ENCODE measurements at regions not wholly inside any gene's neighbourhood (a gene's known extent, or its start where the extent isn't known, plus 50 kb on each side); places are given as distances from the start of the nearest gene placed in this dataset.

DNA sequence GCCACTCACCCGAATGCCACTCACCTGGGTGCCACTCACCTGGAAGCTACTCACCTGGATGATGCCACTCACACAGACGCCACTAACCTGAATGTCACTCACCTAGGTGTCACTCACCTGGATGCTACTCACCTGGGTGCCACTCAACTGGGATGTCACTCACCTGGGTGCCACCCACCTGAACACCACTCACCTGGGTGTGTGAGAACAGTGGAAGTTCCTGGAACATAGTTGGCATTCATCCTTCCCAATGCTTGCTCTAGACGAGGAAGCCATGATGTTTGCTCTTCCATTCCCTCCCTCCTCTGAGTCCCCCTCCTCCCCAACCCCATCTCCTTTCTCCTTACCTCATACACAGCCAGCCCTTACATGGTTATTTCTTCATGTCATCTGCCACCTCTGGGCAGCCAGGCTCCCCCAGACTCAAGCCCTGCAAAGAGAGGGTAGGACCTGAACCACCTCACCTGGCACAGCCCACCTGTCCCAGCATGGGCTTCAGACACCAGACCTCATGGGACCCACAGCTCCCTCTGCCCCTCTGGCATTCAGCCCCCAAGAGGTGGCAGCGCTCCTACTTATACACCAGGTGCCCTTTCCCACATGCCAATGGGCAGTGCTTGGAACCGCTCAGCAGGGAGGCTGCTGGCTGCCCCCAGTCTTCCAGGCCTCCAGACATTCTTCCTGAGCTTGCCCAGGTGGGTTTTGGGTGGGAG is 171.8 kb upstream of the FOXF1 start:
- no peak overlapping the region for H3K4me2 ChIP-seq (ENCODE audit: low read depth, low read length)
- H4K20me1 ChIP-seq (ENCODE audit: insufficient read depth, low read length): no peaks in the 10 kb centered on the region
- peaks cover 26% of the 10 kb centered on the region for H3K27me3 ChIP-seq (replicated peaks; ENCODE audit: insufficient read depth, low read length)
- no peak for DNase-seq
- H3K9me3 ChIP-seq (replicated peaks; ENCODE audit: insufficient read depth, low read length): no peaks in the 10 kb centered on the region
- H3K4me1 ChIP-seq (ENCODE audit: low read length): no peaks in the 10 kb centered on the region
- no peaks in the 10 kb centered on the region for H3K9me2 ChIP-seq (replicated peaks; ENCODE audit: insufficient read depth, low read length)
- H3K9ac ChIP-seq (ENCODE audit: low read length): no peak overlapping the region
- H3K79me2 ChIP-seq (ENCODE audit: low read length): no peaks in the 10 kb centered on the region
- H2AFZ ChIP-seq (ENCODE audit: low read length): no peak overlapping the region
- H3K4me3 ChIP-seq (ENCODE audit: low read length): no peak overlapping the region
- H3K27ac ChIP-seq (ENCODE audit: low read length): no peak overlapping the region
- no peak for TF ChIP-seq EZH2 (optimal IDR thresholded peaks at IDR 0.05; ENCODE audit: low read depth, low read length)
- TF ChIP-seq, protein P1, sequence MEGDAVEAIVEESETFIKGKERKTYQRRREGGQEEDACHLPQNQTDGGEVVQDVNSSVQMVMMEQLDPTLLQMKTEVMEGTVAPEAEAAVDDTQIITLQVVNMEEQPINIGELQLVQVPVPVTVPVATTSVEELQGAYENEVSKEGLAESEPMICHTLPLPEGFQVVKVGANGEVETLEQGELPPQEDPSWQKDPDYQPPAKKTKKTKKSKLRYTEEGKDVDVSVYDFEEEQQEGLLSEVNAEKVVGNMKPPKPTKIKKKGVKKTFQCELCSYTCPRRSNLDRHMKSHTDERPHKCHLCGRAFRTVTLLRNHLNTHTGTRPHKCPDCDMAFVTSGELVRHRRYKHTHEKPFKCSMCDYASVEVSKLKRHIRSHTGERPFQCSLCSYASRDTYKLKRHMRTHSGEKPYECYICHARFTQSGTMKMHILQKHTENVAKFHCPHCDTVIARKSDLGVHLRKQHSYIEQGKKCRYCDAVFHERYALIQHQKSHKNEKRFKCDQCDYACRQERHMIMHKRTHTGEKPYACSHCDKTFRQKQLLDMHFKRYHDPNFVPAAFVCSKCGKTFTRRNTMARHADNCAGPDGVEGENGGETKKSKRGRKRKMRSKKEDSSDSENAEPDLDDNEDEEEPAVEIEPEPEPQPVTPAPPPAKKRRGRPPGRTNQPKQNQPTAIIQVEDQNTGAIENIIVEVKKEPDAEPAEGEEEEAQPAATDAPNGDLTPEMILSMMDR (IDR thresholded peaks at IDR 0.05; ENCODE audit: low read length): no peak
- H3F3A ChIP-seq (ENCODE audit: insufficient read depth, low read length): no peaks in the 10 kb centered on the region
- H3K36me3 ChIP-seq (replicated peaks; ENCODE audit: insufficient read depth, low read length): no peaks in the 10 kb centered on the region

DNA sequence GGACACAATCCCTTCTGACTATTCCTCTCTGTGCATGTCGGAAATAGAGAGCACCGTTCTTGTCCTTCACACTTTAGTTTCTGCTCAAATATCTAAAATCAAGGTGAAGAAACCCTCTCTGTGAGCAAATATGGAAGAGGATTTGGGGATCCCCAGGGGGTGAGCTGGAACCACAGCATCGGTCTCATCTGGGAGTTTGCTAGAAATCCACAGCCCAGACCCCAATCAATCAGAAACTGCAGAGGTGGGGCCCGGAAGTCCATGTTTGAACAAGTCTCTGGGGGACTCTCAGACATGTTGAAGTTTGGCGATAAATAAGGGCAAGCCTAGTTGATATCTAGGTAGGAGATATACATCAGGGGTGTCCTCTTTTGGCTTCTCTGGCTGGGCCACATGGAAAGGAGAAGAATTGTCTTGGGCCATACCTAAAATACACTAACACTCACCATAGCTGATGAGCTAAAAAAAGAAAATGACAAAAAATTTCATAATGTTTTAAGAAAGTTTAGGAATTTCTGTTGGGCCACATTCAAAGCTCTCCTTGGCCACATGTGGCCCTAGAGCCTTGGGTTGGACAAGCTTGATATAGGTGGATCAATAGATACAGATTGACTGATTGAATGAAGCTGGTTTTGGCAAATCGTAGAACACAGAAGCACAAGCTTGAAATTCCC is 168.0 kb upstream of the FOXF1 start:
- DNase-seq: no peak
- Histone ChIP-seq H3K9me3 (replicated peaks; ENCODE audit: insufficient read depth, low read length) (no peaks in the 10 kb centered on the region), H3K4me3 (ENCODE audit: low read length) (no peak overlapping the region), H4K20me1 (ENCODE audit: insufficient read depth, low read length) (no peaks in the 10 kb centered on the region), H3K4me2 (ENCODE audit: low read depth, low read length) (no peak overlapping the region), H3K9ac (ENCODE audit: low read length) (no peak overlapping the region), H3K27me3 (replicated peaks; ENCODE audit: insufficient read depth, low read length) (peaks cover 43% of the 10 kb centered on the region), H3K4me1 (ENCODE audit: low read length) (no peaks in the 10 kb centered on the region), H3K36me3 (replicated peaks; ENCODE audit: insufficient read depth, low read length) (no peaks in the 10 kb centered on the region), H3F3A (ENCODE audit: insufficient read depth, low read length) (no peaks in the 10 kb centered on the region), H3K79me2 (ENCODE audit: low read length) (no peaks in the 10 kb centered on the region), H3K27ac (ENCODE audit: low read length) (no peak overlapping the region), H2AFZ (ENCODE audit: low read length) (no peak overlapping the region), H3K9me2 (replicated peaks; ENCODE audit: insufficient read depth, low read length) (no peaks in the 10 kb centered on the region)
- TF ChIP-seq EZH2phosphoT487 (IDR thresholded peaks at IDR 0.05; ENCODE audit: low read length): no peak
- no peak for TF ChIP-seq EZH2 (optimal IDR thresholded peaks at IDR 0.05; ENCODE audit: low read depth, low read length)

DNA sequence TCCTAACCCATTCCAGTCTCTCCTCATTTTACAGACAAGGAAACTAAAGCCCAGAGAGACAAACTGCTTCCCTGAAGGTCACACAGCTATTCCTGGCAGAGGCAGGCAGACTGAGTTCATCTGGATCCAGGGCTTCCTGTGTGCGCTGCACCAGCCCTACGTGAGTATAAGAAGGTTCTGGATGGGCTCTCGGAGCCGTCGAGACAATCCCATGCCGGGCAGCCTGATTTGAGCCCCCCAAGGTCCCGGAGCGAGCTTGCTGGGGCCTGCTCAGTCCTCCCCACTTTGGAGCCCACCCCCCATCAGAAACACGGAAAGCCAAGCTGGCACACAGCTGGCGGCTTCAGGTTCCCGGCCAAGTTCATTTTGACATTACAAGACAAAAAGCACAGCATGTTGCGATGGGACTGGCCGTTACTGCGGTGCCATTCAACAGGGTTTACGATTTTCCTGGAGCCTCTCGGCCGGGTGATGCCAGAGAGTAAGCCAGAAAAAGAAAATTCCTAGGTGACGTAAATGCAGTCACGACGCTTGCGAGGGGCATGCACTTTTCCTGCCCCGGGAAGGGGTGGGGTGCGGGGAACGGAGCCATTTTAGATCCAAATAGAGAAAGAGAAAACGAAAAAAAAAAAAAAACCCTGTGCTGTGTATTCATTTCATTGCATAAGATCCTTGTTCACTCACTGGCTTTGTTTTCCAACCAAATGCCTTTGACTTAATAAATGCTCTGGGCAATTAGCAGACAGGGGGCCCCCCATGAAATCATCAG is 167.1 kb upstream of the FOXF1 start:
- Histone ChIP-seq H3K4me3 (ENCODE audit: low read length) (no peak overlapping the region), H3K36me3 (replicated peaks; ENCODE audit: insufficient read depth, low read length) (no peaks in the 10 kb centered on the region), H3K4me2 (ENCODE audit: low read depth, low read length) (no peak overlapping the region), H3K9me2 (replicated peaks; ENCODE audit: insufficient read depth, low read length) (no peaks in the 10 kb centered on the region), H2AFZ (ENCODE audit: low read length) (no peak overlapping the region), H3K4me1 (ENCODE audit: low read length) (no peaks in the 10 kb centered on the region), H3K79me2 (ENCODE audit: low read length) (no peaks in the 10 kb centered on the region), H3K9me3 (replicated peaks; ENCODE audit: insufficient read depth, low read length) (no peaks in the 10 kb centered on the region), H3K9ac (ENCODE audit: low read length) (no peak overlapping the region), H4K20me1 (ENCODE audit: insufficient read depth, low read length) (no peaks in the 10 kb centered on the region), H3K27ac (ENCODE audit: low read length) (no peak overlapping the region), H3F3A (ENCODE audit: insufficient read depth, low read length) (no peaks in the 10 kb centered on the region), H3K27me3 (replicated peaks; ENCODE audit: insufficient read depth, low read length) (peaks cover 43% of the 10 kb centered on the region)
- no peak for DNase-seq
- TF ChIP-seq EZH2 (optimal IDR thresholded peaks at IDR 0.05; ENCODE audit: low read depth, low read length) (no peak), EZH2phosphoT487 (IDR thresholded peaks at IDR 0.05; ENCODE audit: low read length) (no peak)
- TF ChIP-seq, protein P1 (IDR thresholded peaks at IDR 0.05; ENCODE audit: low read length): no peak
